ENCODE measurements at regions not wholly inside any gene's neighbourhood (a gene's known extent, or its start where the extent isn't known, plus 50 kb on each side); places are given as distances from the start of the nearest gene placed in this dataset.
"Not testable (repeated sequence)": the region's sequence is repeated elsewhere in the genome, so short reads cannot be mapped to it uniquely, and the experiment has no call there.

DNA sequence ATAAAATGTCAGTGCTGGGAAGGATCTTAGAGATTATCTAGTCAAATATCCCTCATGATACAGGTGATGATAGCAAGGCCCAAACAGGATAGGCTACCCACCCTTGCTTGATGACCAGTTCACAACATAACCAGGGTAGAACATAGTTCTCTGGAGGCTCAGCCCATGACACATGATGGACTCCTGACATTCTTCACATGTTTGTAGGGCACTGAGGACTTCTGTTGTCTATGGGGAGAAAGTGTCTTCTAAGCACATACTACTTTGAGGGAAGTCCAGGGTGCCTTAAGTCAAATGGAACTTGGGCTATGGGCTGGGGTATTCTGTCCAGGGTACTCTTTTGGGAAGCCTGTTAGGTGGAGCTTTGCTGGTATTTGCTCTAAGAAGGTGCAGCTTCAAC lies 148.9 kb downstream of the GLUL start:
- DNase-seq (ENCODE audit: low read depth), result no peak
- in situ Hi-C loops (cut with HindIII; ENCODE audit: low pct_unique_long_range_greater_than_20kb, low sequenced_read_pairs), result no loop called here

DNA sequence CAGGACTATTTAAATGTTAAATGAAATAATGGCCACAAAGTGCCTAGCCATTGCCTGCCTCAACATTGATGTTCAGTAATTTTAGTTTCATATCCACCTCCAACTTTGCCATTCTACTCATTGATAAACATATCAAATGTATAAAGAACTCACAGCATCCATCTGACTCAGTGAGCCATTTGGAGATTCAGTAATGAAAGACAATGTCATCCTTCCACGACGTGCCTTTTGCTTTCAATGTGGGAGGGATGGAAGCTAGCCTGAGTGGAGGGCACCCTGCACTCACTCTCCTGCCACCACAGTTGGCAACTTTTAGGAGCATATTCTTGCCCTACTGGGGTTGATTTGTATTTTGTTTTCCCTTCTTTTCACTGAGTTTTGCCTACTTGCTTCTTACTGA lies 151.5 kb downstream of the GLUL start:
- DNase-seq (ENCODE audit: low read depth), result no peak
- in situ Hi-C loops (cut with HindIII; ENCODE audit: low pct_unique_long_range_greater_than_20kb, low sequenced_read_pairs), result no loop called here

DNA sequence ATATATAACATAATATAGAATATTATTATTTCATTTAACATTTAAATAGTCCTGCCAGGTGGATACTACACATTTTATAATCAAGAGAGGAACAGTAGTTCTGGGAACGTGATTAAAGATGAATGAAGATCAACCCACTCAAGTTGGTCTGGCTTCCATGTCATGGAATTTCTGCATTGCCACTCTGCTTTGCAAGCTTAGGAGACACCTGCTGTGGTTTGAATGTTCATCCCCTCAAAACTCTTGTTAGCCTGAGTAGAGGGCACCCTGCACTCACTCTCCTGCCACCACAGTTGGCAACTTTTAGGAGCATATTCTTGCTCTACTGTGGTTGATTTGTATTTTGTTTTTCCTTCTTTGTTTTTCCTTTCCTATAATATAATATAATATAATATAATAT lies 153.2 kb downstream of the GLUL start:
- in situ Hi-C loops (cut with HindIII; ENCODE audit: low pct_unique_long_range_greater_than_20kb, low sequenced_read_pairs), result no loop called here
- DNase-seq (ENCODE audit: low read depth), result no peak

DNA sequence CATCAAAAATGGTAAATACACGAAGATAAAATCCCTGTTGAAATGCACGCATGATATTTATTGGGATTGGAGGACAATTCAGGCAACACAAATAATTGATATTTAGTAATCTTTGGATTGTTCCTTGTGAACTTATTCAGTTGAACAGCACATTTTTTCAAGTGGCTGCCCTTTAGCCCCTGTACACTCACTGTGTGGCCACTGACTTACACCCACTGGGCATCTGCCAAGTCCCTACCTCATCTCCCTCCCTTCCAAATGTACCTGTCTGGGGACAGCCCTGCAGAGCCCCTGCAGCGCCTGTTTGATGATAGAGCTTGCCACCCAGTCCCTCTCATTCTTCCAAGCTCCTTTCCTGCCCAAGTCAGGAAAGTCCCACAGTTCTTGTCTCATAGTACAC lies 154.3 kb downstream of the GLUL start:
- in situ Hi-C loops (cut with HindIII; ENCODE audit: low pct_unique_long_range_greater_than_20kb, low sequenced_read_pairs), result no loop called here
- DNase-seq (ENCODE audit: low read depth), result no peak

DNA sequence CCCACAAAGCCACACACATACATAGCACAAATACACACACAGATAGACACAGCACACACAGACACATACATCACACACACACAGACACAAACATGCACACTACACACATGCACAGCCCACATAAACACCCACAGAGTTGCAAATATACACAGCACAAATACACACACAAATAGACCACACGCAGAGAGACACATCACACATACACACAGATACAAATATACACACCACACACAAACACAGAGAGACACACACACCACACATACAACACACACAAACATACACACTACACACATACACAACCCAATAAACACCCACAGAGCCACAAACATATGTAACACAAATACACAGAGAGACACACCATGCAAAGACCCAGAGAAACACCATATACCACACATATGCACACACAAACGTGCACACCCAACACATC lies 154.9 kb downstream of the GLUL start:
- in situ Hi-C loops (cut with HindIII; ENCODE audit: low pct_unique_long_range_greater_than_20kb, low sequenced_read_pairs), result no loop called here
- DNase-seq (ENCODE audit: low read depth), result no peak

DNA sequence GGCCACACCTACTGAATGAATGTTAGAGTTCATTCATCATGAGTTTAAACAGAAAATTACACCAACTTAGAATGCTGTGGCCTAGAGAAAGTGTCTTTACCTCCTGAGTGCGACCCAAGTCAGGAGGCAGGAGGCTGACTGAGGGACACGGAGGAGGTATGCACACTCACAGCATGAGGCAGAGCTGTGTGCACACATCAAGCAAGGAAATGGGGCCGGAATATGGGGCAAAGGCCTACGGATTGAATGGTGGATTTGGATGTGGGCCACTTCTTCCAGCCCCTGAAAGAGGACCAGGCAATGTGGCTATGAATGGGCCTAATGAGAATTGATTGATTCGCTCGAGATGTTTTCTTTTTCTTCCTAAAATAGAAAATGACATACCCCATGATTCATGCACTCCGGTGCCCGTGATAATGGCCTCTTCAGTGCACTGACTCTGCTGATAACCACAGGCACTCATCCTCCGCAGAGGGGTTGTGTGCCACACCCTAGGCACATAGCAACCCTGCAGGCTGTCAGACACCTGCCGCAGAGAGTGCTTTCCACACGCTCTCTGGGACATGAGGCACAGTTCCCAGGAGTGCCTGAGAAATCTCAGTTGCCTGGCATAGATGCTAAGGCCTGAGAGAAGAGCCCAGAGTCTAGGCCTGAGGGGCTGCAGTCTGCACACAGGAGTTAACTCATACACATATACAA lies 155.5 kb downstream of the GLUL start:
- DNase-seq (ENCODE audit: low read depth), result peak; percentile 20
- in situ Hi-C loops (cut with HindIII; ENCODE audit: low pct_unique_long_range_greater_than_20kb, low sequenced_read_pairs), result no loop called here

DNA sequence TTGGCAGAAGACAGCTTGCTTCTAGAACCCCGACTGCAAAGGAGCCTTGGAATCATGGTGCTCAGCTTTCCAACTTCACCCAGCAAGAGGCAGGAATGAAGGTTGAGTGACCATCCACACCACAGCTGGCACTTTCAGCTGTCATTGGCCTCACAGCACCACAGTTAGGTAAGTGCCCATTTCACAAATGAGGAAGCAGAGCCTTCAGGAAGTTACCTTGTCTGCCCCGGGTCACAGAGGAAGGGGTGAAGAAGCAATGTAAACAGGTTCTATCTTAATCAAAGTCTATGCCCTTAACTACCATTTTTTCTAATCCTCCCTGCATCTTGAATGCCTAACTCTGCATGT lies 156.0 kb downstream of the GLUL start:
- in situ Hi-C loops (cut with HindIII; ENCODE audit: low pct_unique_long_range_greater_than_20kb, low sequenced_read_pairs), result no loop called here
- DNase-seq (ENCODE audit: low read depth), result no peak

DNA sequence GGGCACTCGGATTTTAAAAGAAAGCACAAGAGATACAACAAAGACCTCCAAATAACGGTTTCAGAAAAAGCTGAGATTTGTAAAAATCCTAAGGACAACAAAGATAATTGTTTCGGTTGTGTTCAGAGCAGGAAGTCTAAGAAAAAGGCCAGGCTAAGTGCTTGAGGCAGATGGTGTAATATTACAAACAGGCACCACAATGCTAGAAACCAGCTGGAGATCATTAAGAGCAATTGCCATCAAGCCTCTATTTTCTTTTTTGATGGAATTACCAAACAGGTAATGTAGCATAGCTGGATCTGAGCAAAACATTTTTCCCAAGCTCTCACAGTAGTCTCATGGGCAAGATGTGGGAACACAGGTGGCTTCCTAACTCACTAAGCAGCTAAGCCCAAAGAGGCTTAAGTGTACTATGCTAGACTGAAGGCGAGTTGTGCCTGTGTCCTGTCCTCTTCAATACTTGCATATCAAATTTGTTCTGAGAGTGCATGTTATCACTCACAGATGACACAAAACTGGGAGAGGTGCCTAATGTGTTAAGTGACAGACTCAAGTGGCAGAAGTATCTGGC lies 161.6 kb downstream of the GLUL start:
- DNase-seq (ENCODE audit: low read depth), result no peak
- in situ Hi-C loops (cut with HindIII; ENCODE audit: low pct_unique_long_range_greater_than_20kb, low sequenced_read_pairs), result no loop called here

DNA sequence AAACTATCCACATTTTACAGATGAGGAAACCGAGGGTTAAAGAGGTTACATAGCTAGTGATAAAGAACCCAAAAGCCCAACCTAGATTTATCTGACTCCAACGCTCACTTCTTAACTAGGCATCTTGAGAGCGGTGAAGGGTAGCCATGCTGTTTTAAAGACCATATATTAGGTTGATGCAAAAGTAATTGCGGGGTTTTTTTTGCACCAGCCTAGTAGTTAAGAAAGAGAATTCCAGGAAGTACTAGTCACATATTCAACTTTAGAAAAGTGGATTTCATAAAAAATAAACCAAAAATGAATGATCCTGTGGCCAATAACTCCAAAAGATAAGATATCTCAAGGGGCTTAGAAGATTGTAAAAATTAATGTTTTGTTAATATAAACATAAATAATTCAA lies 162.1 kb downstream of the GLUL start:
- no peak for DNase-seq (ENCODE audit: low read depth)
- in situ Hi-C loops (cut with HindIII; ENCODE audit: low pct_unique_long_range_greater_than_20kb, low sequenced_read_pairs), result no loop called here

DNA sequence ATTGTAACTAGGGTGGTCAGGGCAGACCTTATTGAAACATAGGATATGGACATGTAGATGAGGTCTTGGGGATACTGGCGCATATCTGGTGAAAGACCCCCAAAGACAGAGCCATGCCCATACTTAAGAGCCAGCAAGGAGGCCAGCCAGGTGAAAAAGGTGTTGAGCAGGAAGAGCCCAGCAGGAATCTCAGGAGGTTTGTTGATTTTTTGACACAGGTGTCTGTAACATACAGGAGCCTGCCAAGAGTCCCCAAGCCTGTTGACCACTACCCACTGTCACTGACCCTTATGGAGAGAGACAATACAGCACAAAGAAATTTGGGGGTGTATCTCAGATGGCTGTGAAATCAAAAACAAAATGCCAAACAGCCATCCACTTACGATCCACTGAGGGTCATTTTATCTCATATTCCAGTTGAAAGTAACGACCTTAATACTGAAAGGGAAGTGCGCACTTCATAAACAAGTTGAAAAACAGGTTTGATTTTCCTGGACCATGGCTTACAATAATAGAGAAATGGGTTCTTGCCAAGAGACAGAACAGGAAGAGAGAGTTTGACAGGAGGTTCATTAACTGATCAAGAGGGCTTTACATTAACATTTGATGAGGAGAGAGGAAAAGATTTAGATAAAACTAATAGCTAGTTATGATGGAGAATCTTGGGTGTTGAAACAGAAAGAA lies 163.6 kb downstream of the GLUL start:
- no peak for DNase-seq (ENCODE audit: low read depth)
- in situ Hi-C loops (cut with HindIII; ENCODE audit: low pct_unique_long_range_greater_than_20kb, low sequenced_read_pairs), result no loop called here

DNA sequence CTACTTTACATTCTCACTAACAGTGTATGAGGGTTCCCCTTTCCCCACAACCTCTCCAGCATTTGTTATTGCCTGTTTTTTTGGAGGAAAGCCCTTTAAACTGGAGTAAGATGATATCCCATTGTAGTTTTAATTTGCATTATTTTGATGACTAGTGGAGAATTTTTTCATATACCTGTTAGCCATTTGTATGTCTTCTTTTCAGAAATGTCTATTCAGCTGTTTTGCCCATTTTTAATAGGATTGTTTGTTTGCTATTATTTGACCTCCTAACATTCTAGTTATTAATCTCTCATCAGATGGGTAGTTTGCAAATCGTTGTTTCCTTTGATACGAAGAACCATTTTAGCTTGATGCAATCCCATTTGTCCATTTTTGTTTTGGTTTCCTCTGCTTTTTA lies 165.0 kb downstream of the GLUL start:
- in situ Hi-C loops (cut with HindIII; ENCODE audit: low pct_unique_long_range_greater_than_20kb, low sequenced_read_pairs), result no loop called here
- DNase-seq (ENCODE audit: low read depth), result no peak

DNA sequence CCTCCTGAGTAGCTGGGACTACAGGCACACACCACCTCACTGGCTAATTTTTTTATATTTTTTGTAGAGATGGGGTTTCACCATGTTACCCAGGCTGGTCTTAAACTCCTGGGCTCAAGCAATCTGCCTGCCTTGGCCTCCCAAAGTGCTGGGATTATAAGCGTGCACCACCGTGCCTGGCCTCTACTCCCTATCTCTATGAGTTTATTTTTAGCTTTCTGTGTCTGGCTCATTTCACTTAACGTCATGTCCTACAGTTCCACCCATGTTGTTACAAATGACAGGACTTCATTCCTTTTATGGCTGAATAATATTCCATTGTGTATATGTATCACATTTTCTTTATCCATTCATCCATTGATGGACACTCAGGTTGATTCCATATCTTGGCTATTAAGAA lies 164.2 kb upstream of the ZNF648 start:
- DNase-seq (ENCODE audit: low read depth); in situ Hi-C loops (cut with HindIII; ENCODE audit: low pct_unique_long_range_greater_than_20kb, low sequenced_read_pairs): not testable (repeated sequence)

DNA sequence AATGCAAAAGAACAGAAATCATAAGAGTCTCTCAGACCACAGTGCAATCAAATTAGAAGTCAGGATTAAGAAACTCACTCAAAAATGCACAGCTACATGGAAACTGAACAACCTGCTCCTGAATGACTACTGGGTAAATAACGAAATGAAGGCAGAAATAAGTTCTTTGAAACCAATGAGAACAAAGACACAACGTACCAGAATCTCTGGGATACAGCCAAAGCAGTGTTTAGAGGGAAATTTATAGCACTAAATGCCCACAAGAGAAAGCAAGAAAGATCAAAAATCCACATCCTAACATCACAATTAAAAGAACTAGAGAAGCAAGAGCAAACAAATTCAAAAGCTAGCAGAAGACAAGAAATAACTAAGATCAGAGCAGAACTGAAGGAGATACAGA lies 160.5 kb upstream of the ZNF648 start:
- DNase-seq (ENCODE audit: low read depth); in situ Hi-C loops (cut with HindIII; ENCODE audit: low pct_unique_long_range_greater_than_20kb, low sequenced_read_pairs): not testable (repeated sequence)

DNA sequence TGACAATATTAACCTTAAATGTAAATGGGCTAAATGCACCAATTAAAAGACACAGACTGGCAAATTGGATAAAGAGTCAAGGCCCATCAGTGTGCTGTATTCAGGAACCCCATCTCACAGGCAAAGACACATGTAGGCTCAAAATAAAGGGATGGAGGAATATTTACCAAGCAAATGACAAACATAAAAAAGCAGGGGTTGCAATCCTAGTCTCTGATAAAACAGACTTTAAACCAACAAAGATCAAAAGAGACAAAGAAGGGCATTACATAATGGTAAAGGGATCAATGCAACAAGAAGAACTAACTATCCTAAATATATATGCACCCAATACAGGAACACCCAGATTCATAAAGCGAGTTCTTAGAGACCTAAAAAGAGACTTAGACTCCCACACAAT lies 159.9 kb upstream of the ZNF648 start:
- in situ Hi-C loops (cut with HindIII; ENCODE audit: low pct_unique_long_range_greater_than_20kb, low sequenced_read_pairs); DNase-seq (ENCODE audit: low read depth): not testable (repeated sequence)

DNA sequence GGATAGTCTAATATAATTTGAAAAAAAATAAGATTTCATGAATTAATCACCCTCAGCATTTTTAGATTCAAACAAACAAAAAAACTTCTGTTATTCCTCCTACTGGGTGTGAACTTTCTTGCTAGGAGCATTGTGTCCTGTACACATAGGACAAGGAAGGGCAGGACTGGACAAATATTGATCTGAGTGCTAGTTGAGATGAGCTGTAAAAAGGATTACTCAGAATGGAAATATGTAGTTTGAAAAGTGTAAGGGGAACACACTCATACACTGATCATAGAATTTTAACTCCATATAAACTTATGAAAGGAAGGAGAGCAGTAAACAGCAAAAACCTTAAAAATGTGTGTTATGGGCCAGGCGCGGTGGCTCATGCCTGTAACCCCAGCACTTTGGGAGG lies 156.5 kb upstream of the ZNF648 start:
- in situ Hi-C loops (cut with HindIII; ENCODE audit: low pct_unique_long_range_greater_than_20kb, low sequenced_read_pairs), result no loop called here
- DNase-seq (ENCODE audit: low read depth), result no peak

DNA sequence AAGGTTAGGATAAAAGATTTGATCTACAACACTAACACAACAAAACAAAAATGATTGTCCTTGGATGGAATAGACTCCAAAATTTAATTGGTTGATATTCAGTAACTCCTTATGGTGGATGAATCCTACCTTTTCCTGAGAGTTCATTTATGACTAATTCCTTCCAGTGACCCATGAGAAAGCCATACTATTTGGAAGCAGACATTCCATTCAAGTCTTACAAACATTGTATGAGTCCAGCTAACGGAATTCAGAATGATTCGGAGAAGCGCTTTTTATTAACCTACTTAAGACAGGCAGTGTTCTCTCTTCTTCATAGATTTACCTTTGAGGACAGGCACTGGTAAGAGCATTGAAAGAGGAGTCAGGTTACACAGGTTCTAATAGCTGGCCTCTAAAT lies 155.6 kb upstream of the ZNF648 start:
- no peak for DNase-seq (ENCODE audit: low read depth)
- in situ Hi-C loops (cut with HindIII; ENCODE audit: low pct_unique_long_range_greater_than_20kb, low sequenced_read_pairs), result no loop called here

DNA sequence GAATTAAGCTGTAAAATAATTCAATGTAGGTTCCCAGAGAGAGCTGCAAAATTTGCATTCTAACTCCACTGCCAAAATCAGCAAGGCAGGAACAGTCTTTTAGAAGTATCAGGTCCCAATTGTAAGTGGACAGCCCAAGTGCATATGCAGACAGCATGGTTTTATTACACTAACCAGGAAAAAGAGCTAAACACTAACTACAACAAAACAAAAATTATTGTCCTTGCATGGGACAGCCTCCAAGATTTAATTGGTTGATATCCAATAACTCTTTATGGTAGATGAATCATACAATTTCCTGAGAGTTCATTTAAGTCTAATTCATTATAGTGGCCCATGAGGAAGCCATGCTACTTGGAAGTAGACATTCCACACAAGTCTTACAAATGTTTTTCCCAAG lies 154.3 kb upstream of the ZNF648 start:
- in situ Hi-C loops (cut with HindIII; ENCODE audit: low pct_unique_long_range_greater_than_20kb, low sequenced_read_pairs), result no loop called here

DNA sequence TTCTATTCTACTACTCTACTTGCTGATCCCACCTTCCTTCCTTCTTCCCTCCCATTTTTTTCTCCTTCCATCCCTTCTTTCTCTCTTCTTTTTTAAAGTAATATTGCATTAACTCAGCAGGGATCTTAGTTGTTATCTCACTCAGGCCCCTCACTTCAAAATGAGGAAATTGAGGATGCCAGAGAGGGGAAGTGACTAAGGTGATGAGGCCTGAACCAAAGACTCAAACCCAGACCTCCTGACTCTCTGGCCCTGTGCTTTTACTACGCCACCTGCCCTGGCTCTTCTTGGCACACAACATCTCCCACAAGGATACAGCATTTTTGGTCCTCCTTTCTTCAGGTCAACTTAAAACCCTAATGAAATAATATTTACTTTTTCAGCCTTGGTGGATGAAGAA lies 151.7 kb upstream of the ZNF648 start:
- in situ Hi-C loops (cut with HindIII; ENCODE audit: low pct_unique_long_range_greater_than_20kb, low sequenced_read_pairs), result no loop called here

More for the DNA sequence above, 154.3 kb upstream of the ZNF648 start:
- no peak for DNase-seq (ENCODE audit: low read depth)

DNA sequence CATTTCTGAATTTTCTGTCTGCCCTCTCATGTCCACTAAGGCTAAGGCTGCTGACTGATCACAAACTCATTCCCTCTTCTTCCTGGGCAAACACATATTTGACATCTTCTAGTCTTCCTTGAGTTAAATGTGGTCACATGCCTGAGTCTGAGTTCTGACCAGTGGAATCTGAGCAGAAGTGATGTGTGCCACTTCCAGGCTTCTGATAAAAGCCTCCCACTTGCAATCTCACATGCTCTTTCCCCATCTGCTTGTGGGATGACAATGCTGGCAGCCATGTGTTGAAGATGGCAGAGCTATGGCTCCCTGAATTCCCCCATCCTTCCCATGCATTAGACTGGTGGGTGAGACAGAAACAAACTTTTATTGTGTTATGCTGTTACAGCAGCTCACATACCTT lies 149.9 kb upstream of the ZNF648 start:
- DNase-seq (ENCODE audit: low read depth), result no peak
- in situ Hi-C loops (cut with HindIII; ENCODE audit: low pct_unique_long_range_greater_than_20kb, low sequenced_read_pairs), result no loop called here

More for the DNA sequence above, 151.7 kb upstream of the ZNF648 start:
- no peak for DNase-seq (ENCODE audit: low read depth)

DNA sequence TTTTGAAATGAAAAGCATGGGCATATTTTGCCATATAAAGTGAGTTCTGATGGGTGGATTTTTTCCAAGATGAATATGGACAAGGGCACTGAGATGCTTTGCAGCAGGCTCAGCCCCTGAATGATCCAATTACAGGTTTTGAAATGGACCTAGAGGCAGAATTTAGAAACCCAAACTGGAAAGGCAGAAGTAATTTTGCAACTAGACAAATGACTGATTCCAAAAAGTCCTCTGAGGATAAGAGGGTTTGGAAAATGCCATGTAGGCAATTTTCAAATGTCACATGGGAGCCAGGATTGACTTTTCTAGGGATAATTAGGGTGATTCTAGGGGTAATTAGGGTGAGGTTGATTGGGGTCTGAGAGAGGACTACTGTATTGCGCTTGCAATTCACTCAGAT lies 148.9 kb upstream of the ZNF648 start:
- no peak for DNase-seq (ENCODE audit: low read depth)
- in situ Hi-C loops (cut with HindIII; ENCODE audit: low pct_unique_long_range_greater_than_20kb, low sequenced_read_pairs), result no loop called here

All from Caki2 (cell line).